Stimulated activated CD4-positive, alpha-beta T cell treated with anti-CD3 and anti-CD28 coated beads, Interleukin-1b, Interleukin-23, amount 100 ng/mL, for 4 hours (primary cell): ENCODE measurements at regions not wholly inside any gene's neighbourhood (a gene's known extent, or its start where the extent isn't known, plus 50 kb on each side); places are given as distances from the start of the nearest gene placed in this dataset.
"Not testable (repeated sequence)": the region's sequence is repeated elsewhere in the genome, so short reads cannot be mapped to it uniquely, and the experiment has no call there.

Source experiments
- DNase-seq, 2 donors: peaks; one replicate each; pipeline ENCODE4 v3.0.0-alpha.2; 2020; ENCODE audit warnings: low read depth in 2 of 2

- no peak for DNase-seq
These were observed 265.3 kb upstream of the STARD13 start for GRCh38 chr13:33550885-33551284.

GRCh38 chr13:33554919-33555791 lies 262.8 kb upstream of the RFC3 start:
- no peak for DNase-seq

- DNase-seq, result no peak
These were observed 261.1 kb upstream of the RFC3 start for GRCh38 chr13:33556828-33557227.

- no peak for DNase-seq
These were observed 257.2 kb upstream of the RFC3 start for GRCh38 chr13:33560726-33561125.

- DNase-seq, result no peak
These were observed 256.3 kb upstream of the RFC3 start for GRCh38 chr13:33561627-33562026.

- DNase-seq, result no peak
These were observed 246.3 kb upstream of the RFC3 start for GRCh38 chr13:33571618-33572017.

GRCh38 chr13:33572322-33572721 lies 245.6 kb upstream of the RFC3 start:
- not testable (repeated sequence) for DNase-seq

- DNase-seq, result no peak
These were observed 242.6 kb upstream of the RFC3 start for GRCh38 chr13:33575378-33575777.

GRCh38 chr13:33577007-33577406 lies 240.9 kb upstream of the RFC3 start:
- no peak for DNase-seq

- no peak for DNase-seq
These were observed 239.2 kb upstream of the RFC3 start for GRCh38 chr13:33578786-33579185.

- no peak for DNase-seq
These were observed 235.8 kb upstream of the RFC3 start for GRCh38 chr13:33582121-33582520.

- DNase-seq, result no peak
These were observed 234.6 kb upstream of the RFC3 start for GRCh38 chr13:33583398-33583797.

GRCh38 chr13:33590936-33591335 lies 227.0 kb upstream of the RFC3 start:
- no peak for DNase-seq

- no peak for DNase-seq
These were observed 211.3 kb upstream of the RFC3 start for GRCh38 chr13:33606692-33607091.

GRCh38 chr13:33610438-33611120 lies 207.4 kb upstream of the RFC3 start:
- peak; percentile 23 to 28 for DNase-seq

- no peak for DNase-seq
These were observed 206.7 kb upstream of the RFC3 start for GRCh38 chr13:33611121-33611805.

GRCh38 chr13:33612641-33613638 lies 205.0 kb upstream of the RFC3 start:
- no peak for DNase-seq

GRCh38 chr13:33615436-33615835 lies 202.5 kb upstream of the RFC3 start:
- no peak for DNase-seq

- DNase-seq, result no peak
These were observed 201.8 kb upstream of the RFC3 start for GRCh38 chr13:33616130-33616529.

- DNase-seq, result no peak
These were observed 200.9 kb upstream of the RFC3 start for GRCh38 chr13:33617055-33617454.

- DNase-seq, result no peak
These were observed 193.7 kb upstream of the RFC3 start for GRCh38 chr13:33624253-33624652.
